ENCODE measurements at regions not wholly inside any gene's neighbourhood (a gene's known extent, or its start where the extent isn't known, plus 50 kb on each side); places are given as distances from the start of the nearest gene placed in this dataset.
"Not testable (repeated sequence)": the region's sequence is repeated elsewhere in the genome, so short reads cannot be mapped to it uniquely, and the experiment has no call there.

GRCh38 chrX:1749499-1749898 lies 134.6 kb downstream of the ASMT start:
- DNase-seq (ENCODE audit: low read depth): no peak
- no peak overlapping the region for H3K4me3 ChIP-seq (ENCODE audit: low read depth, low read length)
- no peak for TF ChIP-seq CTCF (IDR thresholded peaks at IDR 0.05; ENCODE audit: control insufficient read depth, extremely low read depth, insufficient read depth)

- no peak for TF ChIP-seq CTCF (IDR thresholded peaks at IDR 0.05; ENCODE audit: control insufficient read depth, extremely low read depth, insufficient read depth)
- no peak overlapping the region for H3K4me3 ChIP-seq (ENCODE audit: low read depth, low read length)
- no peak for DNase-seq (ENCODE audit: low read depth)
These were observed 135.4 kb downstream of the ASMT start for GRCh38 chrX:1750267-1750666.

- no peak for DNase-seq (ENCODE audit: low read depth)
- no peak overlapping the region for H3K4me3 ChIP-seq (ENCODE audit: low read depth, low read length)
- TF ChIP-seq CTCF (IDR thresholded peaks at IDR 0.05; ENCODE audit: control insufficient read depth, extremely low read depth, insufficient read depth): no peak
These were observed 136.9 kb downstream of the ASMT start for GRCh38 chrX:1751781-1752180.

GRCh38 chrX:1752799-1753198 lies 137.9 kb downstream of the ASMT start:
- DNase-seq (ENCODE audit: low read depth); H3K4me3 ChIP-seq (ENCODE audit: low read depth, low read length): not testable (repeated sequence)

- no peak for TF ChIP-seq CTCF (IDR thresholded peaks at IDR 0.05; ENCODE audit: control insufficient read depth, extremely low read depth, insufficient read depth)
- DNase-seq (ENCODE audit: low read depth): no peak
- no peak overlapping the region for H3K4me3 ChIP-seq (ENCODE audit: low read depth, low read length)
These were observed 139.2 kb downstream of the ASMT start for GRCh38 chrX:1754077-1754476.

- no peak overlapping the region for H3K4me3 ChIP-seq (ENCODE audit: low read depth, low read length)
- DNase-seq (ENCODE audit: low read depth): no peak
- TF ChIP-seq CTCF (IDR thresholded peaks at IDR 0.05; ENCODE audit: control insufficient read depth, extremely low read depth, insufficient read depth): no peak
These were observed 148.4 kb downstream of the ASMT start for GRCh38 chrX:1763294-1763693.

- not testable (repeated sequence) for H3K4me3 ChIP-seq (ENCODE audit: low read depth, low read length); DNase-seq (ENCODE audit: low read depth)
These were observed 150.1 kb downstream of the ASMT start for GRCh38 chrX:1764883-1765364.

- TF ChIP-seq CTCF (IDR thresholded peaks at IDR 0.05; ENCODE audit: control insufficient read depth, extremely low read depth, insufficient read depth): no peak
- no peak for DNase-seq (ENCODE audit: low read depth)
- no peak overlapping the region for H3K4me3 ChIP-seq (ENCODE audit: low read depth, low read length)
These were observed 152.2 kb downstream of the ASMT start for GRCh38 chrX:1767026-1767425.
